ENCODE measurements at regions not wholly inside any gene's neighbourhood (a gene's known extent, or its start where the extent isn't known, plus 50 kb on each side); places are given as distances from the start of the nearest gene placed in this dataset.

GRCh38 chr1:60984062-60984799, 98.1 kb upstream of the NFIA start:
- DNase-seq: no peak

- DNase-seq: no peak
Observed at GRCh38 chr1:60983701-60984061, 98.7 kb upstream of the NFIA start.

GRCh38 chr1:60982539-60982938, 99.8 kb upstream of the NFIA start:
- DNase-seq: no peak

GRCh38 chr1:60981357-60981756, 101.0 kb upstream of the NFIA start:
- no peak for DNase-seq

GRCh38 chr1:60978421-60979357, 103.7 kb upstream of the NFIA start:
- peak; percentile 9 for DNase-seq

- no peak for DNase-seq
Observed at GRCh38 chr1:60977661-60978060, 104.7 kb upstream of the NFIA start.

GRCh38 chr1:60974524-60975372, 107.6 kb upstream of the NFIA start:
- no peak for DNase-seq

- DNase-seq: no peak
Observed at GRCh38 chr1:60973668-60974067, 108.7 kb upstream of the NFIA start.

GRCh38 chr1:60972841-60973364, 109.5 kb upstream of the NFIA start:
- DNase-seq: no peak

GRCh38 chr1:60971330-60971729, 111.0 kb upstream of the NFIA start:
- no peak for DNase-seq

- DNase-seq: no peak
Observed at GRCh38 chr1:60969971-60970509, 112.3 kb upstream of the NFIA start.

- DNase-seq: no peak
Observed at GRCh38 chr1:60965280-60965854, 117.0 kb upstream of the NFIA start.

GRCh38 chr1:60963167-60963940, 119.0 kb upstream of the NFIA start:
- no peak for DNase-seq

GRCh38 chr1:60960891-60961461, 121.4 kb upstream of the NFIA start:
- no peak for DNase-seq

GRCh38 chr1:60959701-60960100, 122.7 kb upstream of the NFIA start:
- no peak for DNase-seq

- no peak for DNase-seq
Observed at GRCh38 chr1:60958001-60958400, 124.4 kb upstream of the NFIA start.

GRCh38 chr1:60956520-60956919, 125.8 kb upstream of the NFIA start:
- no peak for DNase-seq

GRCh38 chr1:60952612-60953111, 129.7 kb upstream of the NFIA start:
- no peak for DNase-seq

- DNase-seq: no peak
Observed at GRCh38 chr1:60950224-60951063, 131.9 kb upstream of the NFIA start.

- no peak for DNase-seq
Observed at GRCh38 chr1:60949826-60950197, 132.5 kb upstream of the NFIA start.
